OCI-LY7 (cell line): ENCODE measurements at regions not wholly inside any gene's neighbourhood (a gene's known extent, or its start where the extent isn't known, plus 50 kb on each side); places are given as distances from the start of the nearest gene placed in this dataset.

ENCODE experiments used
- CTCF ChIP-seq: fragments of 200-600 bp; sonication (generic); conservative IDR thresholded peaks from 2 replicates; pipeline ENCODE4 v1.5.1; 2014; ENCODE audit warnings: mild to moderate bottlenecking, antibody characterized with exemption, low read length, moderate library complexity, mixed read lengths
- EZH2phosphoT487 ChIP-seq: fragments of 200-600 bp; sonication (generic); IDR thresholded peaks from 2 replicates; pipeline ENCODE4 v1.6.1; 2018; ENCODE audit warnings: low read depth, borderline replicate concordance, mild to moderate bottlenecking, mixed run types, antibody characterized with exemption, low read length, moderate library complexity, mixed read lengths

GRCh38 chr14:51561141-51561540 is 90.6 kb upstream of the FRMD6 start:
- TF ChIP-seq CTCF: no peak
- no peak for TF ChIP-seq EZH2phosphoT487
